Activated gamma-delta T cell treated with anti-CD3 and anti-CD28 coated beads, Interleukin-2, amount 50 U/mL, for 16 hours (primary cell): ENCODE measurements at regions not wholly inside any gene's neighbourhood (a gene's known extent, or its start where the extent isn't known, plus 50 kb on each side); places are given as distances from the start of the nearest gene placed in this dataset.

Experiments
- DNase-seq: peaks from one replicate; pipeline ENCODE4 v3.0.0-alpha.2; 2020; ENCODE audit warnings: low read depth

- DNase-seq: no peak
Observed at GRCh38 chr2:56444339-56444738, 260.5 kb downstream of the CCDC85A start.

- no peak for DNase-seq
Observed at GRCh38 chr2:56448403-56449001, 264.7 kb downstream of the CCDC85A start.

DNA sequence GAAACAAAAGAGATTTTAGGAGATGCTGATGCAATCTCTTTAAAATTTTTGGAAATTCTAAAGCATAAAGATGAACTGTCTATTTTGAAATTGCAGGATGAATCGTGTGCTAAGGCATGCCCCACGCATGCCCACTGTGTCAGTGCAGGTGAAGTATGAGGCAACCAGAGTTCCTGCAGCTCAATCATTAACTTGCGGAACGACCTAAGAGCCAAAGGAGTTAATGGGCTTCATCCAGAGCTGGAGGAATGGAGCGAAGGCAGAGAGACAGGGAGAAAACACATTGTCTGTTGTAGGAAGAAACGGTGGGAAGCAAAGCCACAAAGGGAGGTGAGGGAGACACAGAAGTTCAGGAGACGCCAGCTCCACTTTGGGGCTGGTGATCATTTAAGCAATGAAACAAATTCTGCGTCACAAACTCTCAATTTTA is 265.2 kb downstream of the CCDC85A start:
- no peak for DNase-seq

- DNase-seq: no peak
Observed at GRCh38 chr2:56449449-56449860, 265.7 kb downstream of the CCDC85A start.

GRCh38 chr2:56450047-56450446 is 266.3 kb downstream of the CCDC85A start:
- no peak for DNase-seq

- DNase-seq: no peak
Observed at GRCh38 chr2:56450772-56451171, 267.0 kb downstream of the CCDC85A start.

- DNase-seq: no peak
Observed at GRCh38 chr2:56455642-56456041, 271.9 kb downstream of the CCDC85A start.

- no peak for DNase-seq
Observed at GRCh38 chr2:56456791-56457190, 273.0 kb downstream of the CCDC85A start.

DNA sequence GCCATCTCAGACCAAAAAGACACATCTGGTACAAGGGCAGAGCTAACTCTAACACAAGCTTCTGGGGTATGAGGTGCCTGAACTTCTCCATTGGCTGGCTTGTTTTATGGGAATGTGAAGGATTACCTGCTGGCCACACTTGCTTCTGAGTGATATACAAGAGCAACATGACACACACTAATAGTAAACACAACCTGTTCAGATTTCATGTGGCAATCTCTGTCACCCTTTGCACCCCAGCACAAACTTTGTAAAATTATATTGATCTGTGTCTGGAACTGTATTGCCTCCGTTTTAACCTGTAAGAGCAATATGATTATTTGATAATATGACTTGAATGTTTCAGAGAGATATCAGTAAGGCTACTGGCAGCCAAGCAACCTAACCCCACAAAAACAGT is 276.7 kb downstream of the CCDC85A start:
- DNase-seq: no peak

GRCh38 chr2:56464066-56464465 is 280.3 kb downstream of the CCDC85A start:
- no peak for DNase-seq

- DNase-seq: no peak
Observed at GRCh38 chr2:56464613-56465012, 280.8 kb downstream of the CCDC85A start.

DNA sequence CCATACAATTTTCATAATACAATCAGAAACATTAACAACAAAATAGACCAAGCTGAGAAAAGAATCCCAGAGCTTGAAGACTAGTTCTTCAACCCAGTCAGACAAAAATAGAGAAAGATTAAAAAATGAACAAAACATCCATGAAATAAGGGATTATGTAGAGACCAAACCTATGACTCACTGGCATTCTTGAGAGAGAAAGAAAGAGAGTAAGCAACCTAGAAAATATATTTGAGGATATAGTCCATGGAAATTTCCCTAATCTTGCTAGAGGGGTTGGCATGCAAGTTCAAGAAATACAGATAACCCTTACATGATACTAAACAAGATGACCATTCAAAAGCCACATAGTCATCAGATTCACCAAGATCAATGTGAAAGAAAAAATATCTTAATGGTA is 281.7 kb downstream of the CCDC85A start:
- DNase-seq: no peak

- DNase-seq: no peak
Observed at GRCh38 chr2:56473524-56473923, 289.7 kb downstream of the CCDC85A start.

DNA sequence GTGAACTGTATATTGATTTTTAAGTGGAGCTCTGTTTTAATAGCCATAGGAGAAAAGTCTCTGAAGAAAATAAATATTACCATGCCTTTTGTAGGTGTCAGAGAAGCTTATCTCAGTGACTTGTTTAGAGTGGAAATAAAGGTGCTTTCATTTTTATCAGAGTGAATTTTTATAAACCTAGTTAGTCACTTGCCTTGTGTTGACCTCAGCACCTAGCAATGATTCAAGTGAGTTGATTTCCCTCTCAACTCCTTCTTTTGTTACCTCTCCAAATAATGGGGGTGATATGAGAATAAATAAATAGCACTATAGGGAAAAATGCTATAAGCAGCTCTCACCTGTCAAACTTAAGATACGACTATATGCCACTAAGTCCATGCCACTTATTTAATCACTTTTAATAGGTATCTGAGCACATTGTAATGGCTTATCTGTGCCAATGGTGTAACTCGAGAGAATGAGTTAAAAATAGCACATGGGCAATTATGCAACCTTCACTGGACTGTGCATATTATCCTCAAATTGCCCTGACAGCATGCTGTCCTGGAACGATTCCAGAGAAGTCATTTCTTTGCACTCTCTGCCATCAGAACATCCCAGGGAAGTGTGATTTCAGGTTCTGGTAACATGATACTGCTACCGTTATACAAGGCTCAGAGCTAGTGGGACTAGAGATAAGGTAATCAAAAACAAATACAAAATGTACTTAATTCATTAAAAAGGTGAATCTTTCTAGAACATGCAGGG is 290.8 kb downstream of the CCDC85A start:
- no peak for DNase-seq

DNA sequence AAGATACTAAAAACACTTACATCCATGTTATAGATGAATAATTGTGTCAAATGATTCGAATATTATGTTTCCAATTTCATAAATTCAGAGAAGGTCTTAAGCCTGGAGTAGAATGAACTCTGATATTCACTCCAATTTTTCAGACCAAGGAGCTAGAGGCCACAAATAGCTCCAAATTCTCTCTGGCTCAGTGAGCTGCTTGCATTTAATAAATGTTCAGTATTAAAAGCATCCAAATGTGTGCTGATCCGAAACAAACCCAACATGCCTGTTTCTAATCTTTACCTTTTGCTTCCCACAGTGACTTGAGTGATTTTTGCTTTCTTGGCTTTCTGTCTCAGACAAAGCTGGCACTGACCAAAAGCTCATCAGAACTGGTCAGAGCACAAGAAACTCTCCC is 291.4 kb downstream of the CCDC85A start:
- no peak for DNase-seq

DNA sequence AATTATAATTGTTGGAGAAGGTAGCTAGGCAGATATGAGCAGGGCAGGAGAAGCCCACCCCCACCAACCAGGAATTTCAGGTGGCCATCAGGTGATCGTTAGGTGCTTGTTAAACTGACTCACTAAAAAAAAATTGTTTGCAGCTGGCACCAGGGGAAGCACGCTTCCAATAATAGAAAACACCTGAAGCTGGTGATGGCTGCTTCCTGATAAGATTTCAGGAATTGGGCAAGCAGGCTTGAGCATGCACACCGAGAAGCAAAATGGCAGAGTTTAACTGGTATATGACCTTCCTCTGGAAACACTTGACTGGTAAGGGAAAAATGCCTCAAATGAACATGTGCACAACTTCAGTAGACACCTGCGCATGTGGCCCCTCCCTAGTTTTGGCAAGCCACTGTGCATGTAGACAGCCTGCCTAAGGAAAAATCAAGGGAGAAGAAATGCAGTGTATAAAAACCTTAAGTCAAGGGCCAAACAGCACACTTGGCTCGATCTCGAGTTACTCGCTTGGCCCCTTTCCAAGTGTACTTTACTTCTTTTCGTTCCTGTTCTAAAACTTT is 292.8 kb downstream of the CCDC85A start:
- no peak for DNase-seq

- DNase-seq: no peak
Observed at GRCh38 chr2:56478027-56478426, 294.2 kb downstream of the CCDC85A start.

- no peak for DNase-seq
Observed at GRCh38 chr2:56483081-56483480, 299.3 kb downstream of the CCDC85A start.

DNA sequence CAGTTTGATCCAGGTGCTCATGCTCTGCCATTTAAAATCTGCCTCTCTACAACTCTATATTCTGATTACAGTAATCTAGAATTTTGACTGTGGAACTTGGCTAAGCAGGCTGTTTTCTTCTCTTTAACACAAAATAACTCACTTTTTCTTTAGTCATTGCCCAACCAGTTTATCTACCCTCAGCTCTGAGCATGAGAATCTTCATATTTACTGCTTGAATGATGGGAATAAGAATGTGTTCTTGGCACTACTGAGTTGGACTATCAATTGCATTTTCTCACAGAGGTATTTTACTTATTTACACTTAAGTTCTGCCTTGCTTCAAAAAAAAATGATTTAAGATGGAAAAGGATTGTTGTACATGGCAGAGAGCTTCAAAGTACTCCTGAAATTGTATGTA is 301.1 kb downstream of the CCDC85A start:
- DNase-seq: no peak

DNA sequence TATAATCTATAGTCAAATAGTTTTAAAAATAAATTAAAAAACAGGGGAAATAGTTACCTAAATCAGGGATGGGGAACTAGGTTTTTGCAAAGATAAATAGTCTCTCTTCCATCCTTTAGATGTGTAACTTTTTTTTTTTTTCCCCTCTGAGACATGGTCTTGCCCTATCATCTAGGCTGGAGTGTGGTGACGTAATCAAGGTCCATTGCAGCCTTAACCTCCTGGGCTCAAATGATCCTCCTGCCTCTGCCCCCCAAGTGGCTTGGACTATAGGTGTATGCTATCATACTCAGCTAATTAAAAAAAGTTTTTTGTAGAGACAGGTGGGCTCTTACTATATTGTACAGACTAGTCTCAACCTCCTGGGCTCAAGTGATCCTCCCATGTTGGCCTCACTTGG is 316.5 kb downstream of the CCDC85A start:
- no peak for DNase-seq

GRCh38 chr2:56502616-56503015 is 318.8 kb downstream of the CCDC85A start:
- no peak for DNase-seq

GRCh38 chr2:56505885-56506284 is 322.1 kb downstream of the CCDC85A start:
- DNase-seq: no peak

GRCh38 chr2:56508662-56509061 is 324.9 kb downstream of the CCDC85A start:
- no peak for DNase-seq

- no peak for DNase-seq
Observed at GRCh38 chr2:56510610-56511009, 326.8 kb downstream of the CCDC85A start.
